ENCODE measurements at regions not wholly inside any gene's neighbourhood (a gene's known extent, or its start where the extent isn't known, plus 50 kb on each side); places are given as distances from the start of the nearest gene placed in this dataset.

GRCh38 chr10:129236274-129236691 is 230.8 kb upstream of the MGMT start:
- DNase-seq, result no peak

GRCh38 chr10:129241461-129241860 is 225.6 kb upstream of the MGMT start:
- DNase-seq, result no peak

DNA sequence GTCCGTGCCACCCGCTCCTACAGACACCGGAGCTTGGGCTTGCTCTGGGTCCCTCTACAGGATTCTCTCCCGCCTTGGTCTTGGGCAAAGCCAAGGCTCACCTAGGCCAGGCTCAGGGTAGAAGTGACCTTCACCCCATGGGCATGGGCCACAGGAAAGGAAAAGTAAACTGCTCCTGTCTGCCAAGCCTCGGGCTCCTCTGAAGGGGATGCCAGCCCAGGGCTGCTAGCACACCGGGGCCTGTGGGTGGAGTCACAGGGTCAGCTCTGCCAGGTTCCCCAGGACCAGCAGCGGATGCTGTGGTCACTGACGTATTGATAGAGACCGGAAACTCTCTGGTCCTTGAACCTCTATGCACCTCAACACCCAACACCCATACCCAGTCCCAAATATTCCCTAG is 222.7 kb upstream of the MGMT start:
- no peak for DNase-seq

DNA sequence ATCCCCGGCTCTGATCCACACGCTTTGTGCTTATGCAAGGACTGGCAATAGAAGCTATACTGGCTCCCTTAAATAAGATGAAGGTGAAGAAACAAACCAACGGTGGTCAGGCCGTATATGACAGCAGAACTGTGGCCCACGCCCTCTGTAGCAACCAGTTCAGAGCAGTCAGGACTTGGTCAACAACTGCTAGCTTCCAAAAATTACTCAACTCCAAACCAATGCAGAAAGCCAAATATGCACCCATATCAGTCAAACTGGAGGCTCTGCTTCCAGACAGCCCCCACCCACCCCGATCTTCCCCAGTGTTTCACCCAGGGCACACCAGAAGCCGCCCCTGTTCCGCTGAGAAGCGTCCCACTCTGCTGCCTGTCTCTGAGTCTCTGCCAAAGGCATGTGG is 222.3 kb upstream of the MGMT start:
- DNase-seq, result no peak

- DNase-seq, result no peak
These were observed 213.7 kb upstream of the MGMT start for GRCh38 chr10:129253161-129253864.

- DNase-seq, result no peak
These were observed 213.2 kb upstream of the MGMT start for GRCh38 chr10:129253865-129254179.

DNA sequence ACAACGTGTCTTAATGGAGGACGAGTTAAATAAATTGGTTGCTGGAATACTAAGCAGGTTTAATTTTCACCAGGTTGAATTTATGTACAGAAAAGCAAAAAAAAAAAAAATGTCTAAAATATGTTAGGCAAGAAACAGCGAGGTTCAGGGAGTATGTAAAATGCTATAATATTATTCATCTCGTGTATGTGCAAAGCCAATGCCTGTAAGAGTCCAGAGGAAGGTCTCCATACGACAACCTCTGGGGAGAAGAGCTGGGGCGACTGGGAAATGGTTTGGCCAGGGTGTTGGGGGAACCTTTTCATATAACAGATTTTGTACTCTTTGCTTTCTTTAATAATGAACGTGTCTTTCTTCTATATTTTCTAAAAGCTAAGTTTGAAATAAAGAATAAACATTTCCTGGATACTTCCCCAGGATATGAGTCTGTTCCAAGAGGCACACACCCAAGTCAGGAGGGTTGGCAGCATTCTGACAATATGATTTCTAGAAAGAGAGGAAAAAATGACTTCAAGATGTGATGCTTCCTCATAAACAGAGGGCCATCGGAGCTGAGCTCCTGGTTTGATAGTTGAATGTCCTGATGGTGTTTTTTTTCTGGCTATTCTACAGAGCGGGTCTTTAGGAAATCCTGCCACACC is 208.6 kb upstream of the MGMT start:
- DNase-seq, result peak; percentile 67

DNA sequence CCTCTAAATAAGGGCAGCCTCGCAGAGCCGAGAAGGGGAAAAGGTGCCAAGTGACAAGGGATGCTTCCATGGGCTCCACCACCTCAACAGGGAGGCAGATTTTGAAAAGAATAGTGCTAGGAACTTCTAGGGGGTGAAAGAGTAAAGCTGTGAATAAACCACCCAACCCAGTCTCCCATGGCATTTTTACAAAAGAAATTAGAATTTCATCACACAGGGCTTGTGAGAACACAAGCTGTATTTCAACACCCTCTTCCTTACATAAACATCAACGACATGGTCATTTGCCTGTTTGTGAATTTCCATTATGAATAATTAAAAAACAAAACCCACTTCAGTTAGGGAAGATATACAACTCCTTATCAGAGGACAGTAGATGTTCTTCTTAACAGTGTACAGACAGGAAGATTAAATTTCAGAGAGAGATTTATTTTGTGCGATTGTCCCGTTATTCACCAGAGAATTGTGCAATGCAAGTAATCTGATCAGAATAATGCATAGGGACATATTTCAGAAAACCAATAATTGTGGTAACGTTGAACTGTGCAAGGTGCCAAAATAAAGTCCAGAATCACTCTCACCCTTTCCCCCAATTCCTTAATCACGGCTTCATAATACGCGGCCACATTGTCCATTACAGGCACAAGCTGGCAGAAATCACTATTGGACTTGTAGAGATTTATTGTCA is 207.8 kb upstream of the MGMT start:
- no peak for DNase-seq

DNA sequence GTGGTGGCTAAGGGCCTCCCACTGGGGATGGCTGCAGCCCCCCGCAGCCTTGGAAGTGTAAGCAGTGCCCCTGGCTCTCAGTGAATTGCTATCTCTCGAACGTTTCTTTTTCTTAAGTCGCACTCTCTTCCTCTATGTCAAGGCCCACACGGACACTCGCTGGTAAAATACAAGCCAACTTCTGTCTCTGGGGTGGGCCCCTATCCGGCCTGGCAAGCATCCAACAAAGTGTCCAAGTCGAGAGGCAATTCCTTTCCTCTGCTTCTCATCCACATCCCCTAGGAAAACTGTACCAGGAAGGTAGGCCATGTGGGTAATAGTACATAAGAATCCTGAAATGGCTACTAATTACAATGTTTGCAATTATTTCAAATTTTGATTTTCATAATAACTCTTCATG is 194.9 kb upstream of the MGMT start:
- peak; percentile 66 for DNase-seq

DNA sequence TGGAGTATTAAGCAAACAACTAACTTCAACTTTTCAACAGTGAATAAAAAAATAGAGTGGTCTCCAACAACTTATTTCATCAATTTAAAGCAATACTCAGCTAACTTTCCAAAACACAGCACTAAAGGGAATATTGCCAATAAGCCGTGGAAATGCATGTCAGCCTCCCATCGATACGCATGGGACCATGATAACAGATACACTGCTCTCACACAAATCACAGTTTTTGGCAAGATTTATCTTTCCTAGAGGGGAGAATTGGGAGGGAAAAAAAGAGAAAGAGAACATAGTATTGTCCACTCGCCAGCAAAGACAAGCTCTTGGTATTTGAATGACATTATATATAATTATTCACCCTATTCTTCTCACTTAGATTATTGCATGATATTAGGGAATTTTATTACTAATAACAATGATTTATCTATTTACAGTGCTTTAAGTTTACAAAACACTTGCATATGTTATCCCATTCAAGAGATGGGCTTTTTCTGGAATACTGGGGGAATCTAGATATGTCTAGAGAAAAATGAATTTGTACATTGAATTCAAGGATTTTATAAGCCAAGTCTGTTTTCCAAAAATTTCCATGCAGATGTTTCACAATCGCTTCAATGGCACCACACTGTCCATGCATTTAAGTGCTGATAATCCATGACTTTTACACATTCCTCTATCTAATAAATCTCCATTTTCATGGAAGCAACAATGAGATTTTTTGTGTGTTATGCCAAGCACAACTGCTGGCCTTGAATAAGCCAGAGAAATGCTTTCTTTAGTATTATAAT is 194.0 kb upstream of the MGMT start:
- peak; percentile 72 for DNase-seq

GRCh38 chr10:129273860-129274259 is 193.2 kb upstream of the MGMT start:
- no peak for DNase-seq

GRCh38 chr10:129274748-129275474 is 192.1 kb upstream of the MGMT start:
- DNase-seq, result no peak

GRCh38 chr10:129275886-129276285 is 191.2 kb upstream of the MGMT start:
- no peak for DNase-seq

GRCh38 chr10:129277084-129277483 is 190.0 kb upstream of the MGMT start:
- no peak for DNase-seq

GRCh38 chr10:129277841-129278240 is 189.2 kb upstream of the MGMT start:
- DNase-seq, result no peak

- peak; percentile 78 for DNase-seq
These were observed 188.4 kb upstream of the MGMT start for GRCh38 chr10:129278686-129279085.

- peak; percentile 86 for DNase-seq
These were observed 187.4 kb upstream of the MGMT start for GRCh38 chr10:129279446-129280154.

GRCh38 chr10:129280155-129280502 is 186.9 kb upstream of the MGMT start:
- DNase-seq, result no peak

GRCh38 chr10:129280908-129281586 is 186.0 kb upstream of the MGMT start:
- DNase-seq, result peak; percentile 89

DNA sequence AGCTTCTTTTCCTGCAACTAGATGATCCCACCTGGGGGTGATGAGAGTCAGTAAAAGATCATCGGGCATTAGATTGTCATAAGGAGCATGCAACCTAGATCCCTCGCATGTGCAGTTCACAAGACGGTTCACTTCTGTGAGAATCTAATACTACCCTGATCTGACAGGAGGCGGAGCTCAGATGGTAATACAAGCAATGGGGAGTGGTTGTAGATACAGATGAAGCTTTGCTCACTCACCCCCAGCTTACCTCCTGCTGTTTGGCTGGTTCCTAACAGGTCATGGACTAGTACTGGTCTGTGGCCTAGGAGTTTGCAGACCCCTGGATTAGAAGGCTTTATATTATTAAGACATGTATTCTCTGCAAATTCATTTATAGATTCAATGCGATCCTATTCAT is 181.6 kb upstream of the MGMT start:
- DNase-seq, result no peak

- no peak for DNase-seq
These were observed 177.9 kb upstream of the MGMT start for GRCh38 chr10:129288999-129289584.
